Neural cell (in vitro differentiated cells): ENCODE measurements at regions not wholly inside any gene's neighbourhood (a gene's known extent, or its start where the extent isn't known, plus 50 kb on each side); places are given as distances from the start of the nearest gene placed in this dataset.
"Not testable (repeated sequence)": the region's sequence is repeated elsewhere in the genome, so short reads cannot be mapped to it uniquely, and the experiment has no call there.

ENCODE experiments used
- H2AFZ ChIP-seq: fragments of 200-600, 300-800 bp; sonication (generic), shearing (Covaris generic); 2 replicates; pipeline ENCODE4 v1.6.0; 2014; ENCODE audit warnings: low read depth, mild to moderate bottlenecking, antibody characterized with exemption, low read length, moderate library complexity
- H3F3A ChIP-seq: fragments of 200-600 bp; shearing (Covaris generic); 2 replicates; pipeline ENCODE4 v1.6.1; 2016; ENCODE audit warnings: mild to moderate bottlenecking, moderate library complexity, mixed read lengths, antibody characterized with exemption, low read length; ENCODE audit not compliant: insufficient read depth, poor library complexity, severe bottlenecking
- H3K27ac ChIP-seq: fragments of 200-600, 300-800 bp; sonication (generic), shearing (Covaris generic); 2 replicates; pipeline ENCODE4 v1.5.1; 2014; ENCODE audit warnings: mild to moderate bottlenecking, low read length, moderate library complexity
- H3K27me3 ChIP-seq: fragments of 300-800, 200-600 bp; sonication (generic), shearing (Covaris generic); 2 replicates; pipeline ENCODE4 v1.6.0; 2014; ENCODE audit warnings: mild to moderate bottlenecking, low read depth, low read length, moderate library complexity; ENCODE audit not compliant: insufficient read depth
- H3K36me3 ChIP-seq: fragments of 300-800, 200-600 bp; sonication (generic), shearing (Covaris generic); 2 replicates; pipeline ENCODE4 v1.5.1; 2014; ENCODE audit warnings: mild to moderate bottlenecking, antibody characterized with exemption, low read length, moderate library complexity; ENCODE audit not compliant: insufficient read depth
- H3K4me2 ChIP-seq: fragments of 300-800, 200-600 bp; sonication (generic), shearing (Covaris generic); 2 replicates; pipeline ENCODE4 v1.6.0; 2014; ENCODE audit warnings: mild to moderate bottlenecking, low read length
- H3K4me3 ChIP-seq: fragments of 300-800, 200-600 bp; sonication (generic), shearing (Covaris generic); 2 replicates; pipeline ENCODE4 v1.5.1; 2014; ENCODE audit warnings: mild to moderate bottlenecking, low read length, moderate library complexity
- H3K79me2 ChIP-seq: fragments of 200-600 bp; shearing (Covaris generic); replicated peaks from 2 replicates; pipeline ENCODE4 v1.6.0; 2014; ENCODE audit warnings: mild to moderate bottlenecking, low read length, moderate library complexity; ENCODE audit not compliant: insufficient read depth
- H3K9ac ChIP-seq: fragments of 300-800, 200-600 bp; sonication (generic), shearing (Covaris generic); 2 replicates; pipeline ENCODE4 v1.6.1; 2016; ENCODE audit warnings: mild to moderate bottlenecking, low read length, mixed read lengths
- H3K9me2 ChIP-seq: fragments of 200-600 bp; shearing (Covaris generic); 2 replicates; pipeline ENCODE4 v1.6.1; 2016; ENCODE audit warnings: mild to moderate bottlenecking, low read length, mixed read lengths; ENCODE audit not compliant: insufficient read depth
- H3K9me3 ChIP-seq: fragments of 200-600, 300-800 bp; sonication (generic), shearing (Covaris generic); 2 replicates; pipeline ENCODE4 v1.6.1; 2016; ENCODE audit warnings: mild to moderate bottlenecking, mixed run types, low read length, moderate library complexity, mixed read lengths
- H4K20me1 ChIP-seq: fragments of 200-600 bp; shearing (Covaris generic); 2 replicates; pipeline ENCODE4 v1.6.1; 2016; ENCODE audit warnings: mild to moderate bottlenecking, mixed run types; ENCODE audit not compliant: insufficient read depth
- CTCF ChIP-seq: fragments of 450-650 bp; IDR thresholded peaks from 2 replicates; pipeline ENCODE4 v1.5.1; 2014; ENCODE audit warnings: antibody characterized with exemption, mild to moderate bottlenecking, moderate library complexity; ENCODE audit not compliant: poor library complexity, severe bottlenecking
- EP300 ChIP-seq: fragments of 450-650 bp; conservative IDR thresholded peaks from 2 replicates; pipeline ENCODE4 v1.6.1; 2014; ENCODE audit warnings: antibody characterized with exemption, mild to moderate bottlenecking, moderate library complexity; ENCODE audit not compliant: poor library complexity, severe bottlenecking
- EZH2 ChIP-seq: fragments of 200-600, 300-800 bp; shearing (Covaris generic), sonication (generic); IDR thresholded peaks from 2 replicates; pipeline ENCODE4 v1.6.1; 2014; ENCODE audit warnings: antibody characterized with exemption, low read length, borderline replicate concordance, mild to moderate bottlenecking; ENCODE audit not compliant: insufficient read depth, poor library complexity, severe bottlenecking
- MXI1 ChIP-seq: fragments of 450-650 bp; conservative IDR thresholded peaks from 2 replicates; pipeline ENCODE4 v1.6.1; 2014; ENCODE audit warnings: antibody characterized with exemption, mild to moderate bottlenecking; ENCODE audit not compliant: poor library complexity, severe bottlenecking
- POLR2AphosphoS5 ChIP-seq: IDR thresholded peaks from 2 replicates; pipeline ENCODE4 v1.6.1; 2012
- RAD21 ChIP-seq: fragments of 450-650 bp; conservative IDR thresholded peaks from 2 replicates; pipeline ENCODE4 v1.6.1; 2014; ENCODE audit warnings: antibody characterized with exemption, mild to moderate bottlenecking, moderate library complexity
- REST ChIP-seq: IDR thresholded peaks from 2 replicates; pipeline ENCODE4 v1.6.1; 2012; ENCODE audit warnings: borderline replicate concordance
- SMC3 ChIP-seq: fragments of 450-650 bp; conservative IDR thresholded peaks from 2 replicates; pipeline ENCODE4 v1.6.1; 2014; ENCODE audit warnings: antibody characterized with exemption, mild to moderate bottlenecking, moderate library complexity; ENCODE audit not compliant: poor library complexity
- TAF1 ChIP-seq: IDR thresholded peaks from 2 replicates; pipeline ENCODE4 v1.6.1; 2012; ENCODE audit warnings: low read depth

GRCh38 chr9:27829621-27830020, 256.3 kb upstream of the C9orf72 start:
- Histone ChIP-seq H2AFZ (no peak overlapping the region), H3K27me3 (no peaks in the 10 kb centered on the region), H3K27ac (no peak overlapping the region), H3K4me2 (no peak overlapping the region), H3K4me3 (no peak overlapping the region), H3K79me2 (no peaks in the 10 kb centered on the region), H3K36me3 (no peaks in the 10 kb centered on the region), H4K20me1 (no peaks in the 10 kb centered on the region), H3K9ac (no peak overlapping the region), H3F3A (no peaks in the 10 kb centered on the region), H3K9me3 (no peaks in the 10 kb centered on the region), H3K9me2 (no peaks in the 10 kb centered on the region)
- TF ChIP-seq TAF1: no peak
- TF ChIP-seq EZH2: no peak
- no peak for TF ChIP-seq MXI1
- no peak for TF ChIP-seq RAD21
- TF ChIP-seq SMC3: no peak
- TF ChIP-seq EP300: no peak
- no peak for TF ChIP-seq CTCF

DNA sequence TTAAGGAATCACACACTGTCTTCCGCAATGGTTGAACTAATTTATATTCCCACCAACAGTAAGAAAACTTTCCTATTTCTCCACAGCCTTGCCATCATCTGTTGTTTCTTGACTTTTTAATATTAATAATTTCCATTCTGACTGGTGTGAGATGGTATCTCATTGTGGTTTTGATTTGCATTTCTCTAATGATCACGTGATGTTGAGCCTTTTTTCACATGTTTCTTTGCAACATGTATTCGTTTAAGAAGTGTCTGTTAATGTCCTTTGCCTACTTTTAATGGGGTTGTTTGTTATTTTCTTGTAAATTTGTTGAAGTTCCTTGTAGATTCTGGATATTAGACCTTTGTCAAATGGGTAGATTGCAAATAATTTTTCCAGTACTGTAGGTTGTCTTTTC, 258.8 kb upstream of the C9orf72 start:
- H3K9ac ChIP-seq: not testable (repeated sequence)

DNA sequence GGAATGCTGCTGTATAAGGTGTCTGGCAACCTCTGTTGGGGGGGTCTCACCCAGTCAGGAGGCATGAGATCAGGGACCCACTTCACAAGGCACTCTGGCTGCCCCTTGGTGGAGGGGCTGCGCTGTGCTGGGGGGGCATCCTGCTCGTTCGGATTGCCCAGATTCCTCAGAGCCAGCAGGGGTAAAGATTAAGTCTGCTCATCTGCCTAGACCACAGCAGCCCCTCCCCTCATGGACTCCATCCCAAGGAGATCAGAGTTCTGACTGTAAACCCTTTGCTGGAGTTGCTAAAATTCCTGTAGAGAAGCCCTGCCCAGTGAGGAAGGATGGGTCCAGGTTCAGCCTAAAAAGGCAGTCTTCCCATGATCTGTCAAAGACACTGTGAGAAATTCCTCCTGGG, 262.0 kb upstream of the C9orf72 start:
- Histone ChIP-seq H3K79me2 (no peaks in the 10 kb centered on the region), H3K27me3 (no peaks in the 10 kb centered on the region)
- TF ChIP-seq RAD21 (no peak), TAF1 (no peak)

More for the DNA sequence above, 258.8 kb upstream of the C9orf72 start:
- H3K9me3 ChIP-seq, H3K4me2 ChIP-seq, H4K20me1 ChIP-seq, H2AFZ ChIP-seq, H3F3A ChIP-seq, H3K36me3 ChIP-seq, H3K27me3 ChIP-seq, H3K4me3 ChIP-seq, H3K27ac ChIP-seq, H3K9me2 ChIP-seq, H3K79me2 ChIP-seq: not testable (repeated sequence)

GRCh38 chr9:27835746-27836145, 262.5 kb upstream of the C9orf72 start:
- H2AFZ ChIP-seq: no peak overlapping the region
- no peaks in the 10 kb centered on the region for H4K20me1 ChIP-seq
- no peak overlapping the region for H3K9ac ChIP-seq
- H3K36me3 ChIP-seq: no peaks in the 10 kb centered on the region
- H3K9me3 ChIP-seq: no peaks in the 10 kb centered on the region
- H3K4me2 ChIP-seq: no peak overlapping the region
- H3K27ac ChIP-seq: no peak overlapping the region
- TF ChIP-seq REST (no peak), CTCF (no peak), POLR2AphosphoS5 (no peak), EZH2 (no peak), MXI1 (no peak), TAF1 (no peak), SMC3 (no peak), RAD21 (no peak), EP300 (no peak)
- no peaks in the 10 kb centered on the region for H3K27me3 ChIP-seq
- H3K4me3 ChIP-seq: no peak overlapping the region
- H3F3A ChIP-seq: no peaks in the 10 kb centered on the region
- H3K79me2 ChIP-seq: no peaks in the 10 kb centered on the region
- no peaks in the 10 kb centered on the region for H3K9me2 ChIP-seq

More for the DNA sequence above, 262.0 kb upstream of the C9orf72 start:
- no peaks in the 10 kb centered on the region for H4K20me1 ChIP-seq
- no peaks in the 10 kb centered on the region for H3K9me3 ChIP-seq
- no peak overlapping the region for H3K4me3 ChIP-seq
- no peaks in the 10 kb centered on the region for H3K9me2 ChIP-seq
- no peak overlapping the region for H3K27ac ChIP-seq
- H3K36me3 ChIP-seq: no peaks in the 10 kb centered on the region
- no peaks in the 10 kb centered on the region for H3F3A ChIP-seq
- H3K9ac ChIP-seq: no peak overlapping the region
- H2AFZ ChIP-seq: no peak overlapping the region
- no peak overlapping the region for H3K4me2 ChIP-seq
